Effector memory CD4-positive, alpha-beta T cell (primary cell): ENCODE measurements at regions not wholly inside any gene's neighbourhood (a gene's known extent, or its start where the extent isn't known, plus 50 kb on each side); places are given as distances from the start of the nearest gene placed in this dataset.
"Not testable (repeated sequence)": the region's sequence is repeated elsewhere in the genome, so short reads cannot be mapped to it uniquely, and the experiment has no call there.

Experiments used
- DNase-seq, 3 donors: peaks; one replicate each; pipeline ENCODE4 v3.0.0-alpha.2; 2020
- H3K27ac ChIP-seq: 2 replicates; pipeline ENCODE4 v1.7.0; 2013; ENCODE audit warnings: mild to moderate bottlenecking, low read length, moderate library complexity; ENCODE audit not compliant: insufficient read depth, poor library complexity, severe bottlenecking
- H3K27me3 ChIP-seq: replicated peaks from 2 replicates; pipeline ENCODE4 v1.7.0; 2013; ENCODE audit warnings: mild to moderate bottlenecking, low read length; ENCODE audit not compliant: insufficient read depth, control insufficient read depth, poor library complexity, severe bottlenecking
- H3K36me3 ChIP-seq: 2 replicates; pipeline ENCODE4 v1.7.0; 2013; ENCODE audit warnings: mild to moderate bottlenecking, low read length, moderate library complexity; ENCODE audit not compliant: control insufficient read depth, insufficient read depth
- H3K4me1 ChIP-seq: 2 replicates; pipeline ENCODE4 v1.7.0; 2013; ENCODE audit warnings: low read length, mild to moderate bottlenecking; ENCODE audit not compliant: control insufficient read depth, insufficient read depth, poor library complexity, severe bottlenecking
- H3K4me3 ChIP-seq: 2 replicates; pipeline ENCODE4 v1.7.0; 2013; ENCODE audit warnings: low read length, low read depth, mild to moderate bottlenecking; ENCODE audit not compliant: insufficient read depth, poor library complexity, severe bottlenecking
- H3K9me3 ChIP-seq: 2 replicates; pipeline ENCODE4 v1.7.0; 2013; ENCODE audit warnings: mild to moderate bottlenecking, low read length, moderate library complexity; ENCODE audit not compliant: control insufficient read depth

DNA sequence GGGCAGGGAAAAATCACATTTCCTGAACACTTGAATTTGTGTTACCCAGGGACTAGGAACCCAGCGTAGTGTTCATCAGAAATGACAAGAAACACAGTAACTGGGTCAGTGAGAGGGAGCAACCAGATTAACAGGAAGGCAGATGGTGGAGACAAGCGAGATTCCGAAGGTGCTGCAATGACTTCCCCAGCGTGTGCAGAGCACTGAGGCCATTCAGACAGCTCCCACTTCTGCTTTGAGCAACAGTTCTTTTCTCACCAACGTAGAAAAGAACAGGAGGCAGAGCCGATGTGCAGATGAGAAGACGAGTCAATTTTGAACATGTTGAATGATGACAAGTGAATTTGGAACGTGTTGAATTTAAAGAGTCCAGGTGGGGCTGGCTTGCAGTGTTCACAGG lies 63.1 kb upstream of the IFNGR1 start:
- DNase-seq = no peak
- Histone ChIP-seq H3K4me1 (no peaks in the 10 kb centered on the region), H3K27ac (no peak overlapping the region), H3K27me3 (no peaks in the 10 kb centered on the region), H3K36me3 (no peaks in the 10 kb centered on the region), H3K9me3 (no peaks in the 10 kb centered on the region), H3K4me3 (no peak overlapping the region)

GRCh38 chr6:137279279-137279678 lies 60.1 kb upstream of the IFNGR1 start:
- DNase-seq, H3K36me3 ChIP-seq, H3K27me3 ChIP-seq: not testable (repeated sequence)

GRCh38 chr6:137277971-137278637 lies 58.9 kb upstream of the IFNGR1 start:
- no peak overlapping the region for H3K27ac ChIP-seq
- no peak for DNase-seq

More at GRCh38 chr6:137279279-137279678, 60.1 kb upstream of the IFNGR1 start:
- H3K27ac ChIP-seq, H3K4me1 ChIP-seq, H3K4me3 ChIP-seq, H3K9me3 ChIP-seq: not testable (repeated sequence)

DNA sequence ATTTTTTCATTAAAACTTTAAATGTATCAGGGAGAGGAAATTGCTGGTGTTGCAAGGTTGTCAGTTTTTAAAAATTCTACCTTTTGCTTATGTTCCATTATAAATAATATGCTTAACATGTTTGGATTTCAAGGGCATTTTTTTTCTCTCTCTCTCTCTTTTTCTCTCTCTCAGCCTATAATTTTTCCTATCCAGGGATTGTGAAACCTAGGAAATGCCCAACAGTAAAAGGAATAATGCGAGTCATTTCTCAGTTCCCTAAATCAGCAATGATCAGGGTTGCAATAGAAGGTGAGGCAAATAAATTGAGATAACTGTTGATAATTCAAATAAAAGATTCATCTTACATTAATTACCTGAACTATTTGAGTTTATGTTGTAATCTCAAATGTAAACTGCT lies 53.2 kb upstream of the IFNGR1 start:
- Histone ChIP-seq H3K9me3 (no peaks in the 10 kb centered on the region), H3K4me3 (no peak overlapping the region), H3K27me3 (no peaks in the 10 kb centered on the region), H3K36me3 (no peaks in the 10 kb centered on the region), H3K4me1 (no peaks in the 10 kb centered on the region), H3K27ac (no peak overlapping the region)
- DNase-seq = no peak

More at GRCh38 chr6:137277971-137278637, 58.9 kb upstream of the IFNGR1 start:
- H3K4me1 ChIP-seq = no peaks in the 10 kb centered on the region
- no peaks in the 10 kb centered on the region for H3K9me3 ChIP-seq
- H3K4me3 ChIP-seq = no peak overlapping the region
- no peaks in the 10 kb centered on the region for H3K36me3 ChIP-seq
- H3K27me3 ChIP-seq = no peaks in the 10 kb centered on the region

GRCh38 chr6:137271245-137272183 lies 52.3 kb upstream of the IFNGR1 start:
- H3K9me3 ChIP-seq = no peaks in the 10 kb centered on the region
- H3K36me3 ChIP-seq = no peaks in the 10 kb centered on the region
- H3K27me3 ChIP-seq = no peaks in the 10 kb centered on the region
- H3K4me1 ChIP-seq = no peaks in the 10 kb centered on the region
- no peak overlapping the region for H3K27ac ChIP-seq
- no peak overlapping the region for H3K4me3 ChIP-seq
- DNase-seq = no peak

- no peaks in the 10 kb centered on the region for H3K36me3 ChIP-seq
- no peak overlapping the region for H3K27ac ChIP-seq
- DNase-seq = no peak
- H3K9me3 ChIP-seq = no peaks in the 10 kb centered on the region
- no peaks in the 10 kb centered on the region for H3K27me3 ChIP-seq
- no peaks in the 10 kb centered on the region for H3K4me1 ChIP-seq
- H3K4me3 ChIP-seq = no peak overlapping the region
Observed at GRCh38 chr6:137269803-137270202, 50.6 kb upstream of the IFNGR1 start.

GRCh38 chr6:137269347-137269746 lies 50.2 kb upstream of the IFNGR1 start:
- Histone ChIP-seq H3K4me1 (no peaks in the 10 kb centered on the region), H3K4me3 (no peak overlapping the region), H3K27me3 (no peaks in the 10 kb centered on the region), H3K36me3 (no peaks in the 10 kb centered on the region), H3K9me3 (no peaks in the 10 kb centered on the region), H3K27ac (no peak overlapping the region)
- no peak for DNase-seq
